Mesenchymal stem cell (in vitro differentiated cells and primary cell): ENCODE measurements at regions not wholly inside any gene's neighbourhood (a gene's known extent, or its start where the extent isn't known, plus 50 kb on each side); places are given as distances from the start of the nearest gene placed in this dataset.

Source experiments
- DNase-seq: peaks from one replicate; pipeline ENCODE4 v3.0.0-alpha.2; 2013
- H2AFZ ChIP-seq: one replicate; pipeline ENCODE4 v1.6.1; 2013; ENCODE audit warnings: low read depth, mild to moderate bottlenecking, control low read depth, inconsistent platforms, low read length, moderate library complexity
- H2AK5ac ChIP-seq: 2 replicates; pipeline ENCODE4 v1.6.1; 2013; ENCODE audit warnings: low read length, moderate library complexity, mild to moderate bottlenecking, inconsistent platforms; ENCODE audit not compliant: severe bottlenecking
- H2BK120ac ChIP-seq: one replicate; pipeline ENCODE4 v1.6.1; 2013; ENCODE audit warnings: low read depth, mild to moderate bottlenecking, inconsistent platforms, low read length, moderate library complexity
- H2BK12ac ChIP-seq, 2 experiments: one replicate each; pipeline ENCODE4 v1.6.1; 2013; ENCODE audit warnings: inconsistent platforms in 2 of 2, low read length in 2 of 2, mild to moderate bottlenecking in 2 of 2, moderate library complexity in 2 of 2, control low read depth in 1 of 2
- H2BK15ac ChIP-seq: one replicate; pipeline ENCODE4 v1.6.1; 2013; ENCODE audit warnings: mild to moderate bottlenecking, low read depth, inconsistent platforms; ENCODE audit not compliant: poor library complexity, severe bottlenecking
- H2BK5ac ChIP-seq: 2 replicates; pipeline ENCODE4 v1.6.1; 2013; ENCODE audit warnings: low read depth, mild to moderate bottlenecking, low read length, control low read depth, inconsistent platforms; ENCODE audit not compliant: poor library complexity, severe bottlenecking
- H3K14ac ChIP-seq, 2 experiments: one replicate each; pipeline ENCODE4 v1.6.1; 2013; ENCODE audit warnings: inconsistent platforms in 2 of 2, low read length in 2 of 2, control low read depth in 1 of 2, mild to moderate bottlenecking in 1 of 2, moderate library complexity in 1 of 2
- H3K18ac ChIP-seq, 2 experiments: one replicate each; pipeline ENCODE4 v1.6.1; 2013; ENCODE audit warnings: inconsistent platforms in 2 of 2, low read length in 2 of 2, control low read depth in 1 of 2, low read depth in 1 of 2, mild to moderate bottlenecking in 1 of 2
- H3K23ac ChIP-seq, 2 experiments: one replicate each; pipeline ENCODE4 v1.6.1; 2013; ENCODE audit warnings: inconsistent platforms in 2 of 2, low read length in 2 of 2, mild to moderate bottlenecking in 2 of 2, moderate library complexity in 2 of 2, control low read depth in 1 of 2
- H3K27ac ChIP-seq: 2 replicates; pipeline ENCODE4 v1.5.1; 2013; ENCODE audit warnings: mild to moderate bottlenecking, moderate library complexity, low read length, control low read depth, inconsistent platforms; ENCODE audit not compliant: poor library complexity, severe bottlenecking
- H3K27me3 ChIP-seq, 2 experiments: 2 replicates each; pipeline versions ENCODE4 v1.6.1 to v1.7.0; 2013; ENCODE audit warnings: low read length in 2 of 2, mild to moderate bottlenecking in 2 of 2, moderate library complexity in 2 of 2, control low read depth in 1 of 2, inconsistent platforms in 1 of 2; ENCODE audit not compliant: control insufficient read depth in 1 of 2, insufficient read depth in 1 of 2
- H3K36me3 ChIP-seq, 2 experiments: 2 replicates each; pipeline versions ENCODE4 v1.6.1 to v1.7.0; 2013; ENCODE audit warnings: low read length in 2 of 2, control low read depth in 1 of 2, inconsistent platforms in 1 of 2, low read depth in 1 of 2, mild to moderate bottlenecking in 1 of 2; ENCODE audit not compliant: insufficient read depth in 2 of 2, control insufficient read depth in 1 of 2
- H3K4ac ChIP-seq, 2 experiments: one replicate each; pipeline ENCODE4 v1.6.1; 2013; ENCODE audit warnings: inconsistent platforms in 2 of 2, low read length in 2 of 2, mild to moderate bottlenecking in 2 of 2, moderate library complexity in 2 of 2, control low read depth in 1 of 2, low read depth in 1 of 2
- H3K4me1 ChIP-seq: 2 replicates; pipeline ENCODE4 v1.6.1; 2013; ENCODE audit warnings: low read depth, low read length, control low read depth; ENCODE audit not compliant: control insufficient read depth, insufficient read depth
- H3K4me2 ChIP-seq: 2 replicates; pipeline ENCODE4 v1.6.1; 2013; ENCODE audit warnings: low read length, mild to moderate bottlenecking, inconsistent platforms; ENCODE audit not compliant: poor library complexity, severe bottlenecking
- H3K4me3 ChIP-seq, 2 experiments: 2 replicates each; pipeline versions ENCODE4 v1.5.1 to v1.7.0; 2013; ENCODE audit warnings: low read length in 2 of 2, mild to moderate bottlenecking in 2 of 2, control low read depth in 1 of 2, low read depth in 1 of 2; ENCODE audit not compliant: insufficient read depth in 1 of 2
- H3K79me1 ChIP-seq: replicated peaks from 2 replicates; pipeline ENCODE4 v1.6.1; 2013; ENCODE audit warnings: mild to moderate bottlenecking, control low read depth, low read length, inconsistent platforms; ENCODE audit not compliant: poor library complexity, severe bottlenecking
- H3K9ac ChIP-seq: 2 replicates; pipeline ENCODE4 v1.7.0; 2013; ENCODE audit warnings: mild to moderate bottlenecking, low read length, moderate library complexity
- H3K9me3 ChIP-seq: 2 replicates; pipeline ENCODE4 v1.7.0; 2013; ENCODE audit warnings: mild to moderate bottlenecking, low read length; ENCODE audit not compliant: control insufficient read depth
- H4K8ac ChIP-seq: one replicate; pipeline ENCODE4 v1.6.1; 2013; ENCODE audit warnings: inconsistent platforms, mild to moderate bottlenecking, low read length, moderate library complexity
- H4K91ac ChIP-seq: one replicate; pipeline ENCODE4 v1.6.1; 2013; ENCODE audit warnings: mild to moderate bottlenecking, low read length, inconsistent platforms
- WGBS: methylation state at CpG from one replicate; pipeline ENCODE4 v1.1.7; 2013; ENCODE audit warnings: mixed read lengths; 5-methylcytosine and 5-hydroxymethylcytosine counted together

GRCh38 chr5:117160391-117160790 lies 585.8 kb upstream of the SEMA6A start:
- Histone ChIP-seq H2AFZ (no peak overlapping the region), H2BK12ac (no peak overlapping the region), H3K14ac (no peak overlapping the region), H3K4me2 (no peak overlapping the region), H3K4ac (no peak overlapping the region), H2BK120ac (no peak overlapping the region), H4K8ac (no peak overlapping the region), H3K18ac (no peak overlapping the region), H3K9me3 (peaks cover 3% of the 10 kb centered on the region), H3K36me3 (no peaks in the 10 kb centered on the region), H3K23ac (no peak overlapping the region), H2BK5ac (no peak overlapping the region), H3K27ac (no peak overlapping the region), H4K91ac (no peak overlapping the region), H3K79me1 (no peaks in the 10 kb centered on the region), H3K27me3 (no peaks in the 10 kb centered on the region), H2BK15ac (no peak overlapping the region), H2AK5ac (no peak overlapping the region), H3K4me3 (no peak overlapping the region), H3K9ac (no peak overlapping the region), H3K4me1 (no peaks in the 10 kb centered on the region)
- WGBS, result 11% methylated on average over 2 of the region's 2 CpGs
- peak; percentile 2 for DNase-seq

- no peaks in the 10 kb centered on the region for H3K4me1 ChIP-seq
- no peak overlapping the region for H2AFZ ChIP-seq
- no peak overlapping the region for H2BK5ac ChIP-seq
- H3K36me3 ChIP-seq, result no peaks in the 10 kb centered on the region
- no peak overlapping the region for H3K4ac ChIP-seq
- peaks cover 3% of the 10 kb centered on the region for H3K9me3 ChIP-seq
- no peak overlapping the region for H3K23ac ChIP-seq
- H3K18ac ChIP-seq, result no peak overlapping the region
- WGBS, result 98% methylated on average over 2 of the region's 4 CpGs
- no peaks in the 10 kb centered on the region for H3K27me3 ChIP-seq
- H3K4me2 ChIP-seq, result no peak overlapping the region
- no peak overlapping the region for H3K4me3 ChIP-seq
- no peaks in the 10 kb centered on the region for H3K79me1 ChIP-seq
- H3K9ac ChIP-seq, result no peak overlapping the region
- no peak overlapping the region for H4K91ac ChIP-seq
- no peak overlapping the region for H2BK15ac ChIP-seq
- H3K14ac ChIP-seq, result no peak overlapping the region
- no peak overlapping the region for H4K8ac ChIP-seq
- no peak overlapping the region for H2BK120ac ChIP-seq
- no peak overlapping the region for H3K27ac ChIP-seq
- no peak for DNase-seq
- no peak overlapping the region for H2BK12ac ChIP-seq
- no peak overlapping the region for H2AK5ac ChIP-seq
Measured at GRCh38 chr5:117149312-117149711, 574.7 kb upstream of the SEMA6A start.

GRCh38 chr5:117144086-117144485 lies 569.5 kb upstream of the SEMA6A start:
- H2BK12ac ChIP-seq, result no peak overlapping the region
- DNase-seq, result no peak
- no peak overlapping the region for H3K4ac ChIP-seq

GRCh38 chr5:117143406-117143805 lies 568.8 kb upstream of the SEMA6A start:
- H4K91ac ChIP-seq, result no peak overlapping the region
- no peak overlapping the region for H3K14ac ChIP-seq
- no peak overlapping the region for H4K8ac ChIP-seq
- H3K23ac ChIP-seq, result no peak overlapping the region
- H3K4ac ChIP-seq, result no peak overlapping the region
- no peak overlapping the region for H3K9ac ChIP-seq
- no peak overlapping the region for H2BK12ac ChIP-seq
- no peak overlapping the region for H3K18ac ChIP-seq
- no peaks in the 10 kb centered on the region for H3K79me1 ChIP-seq
- H2BK120ac ChIP-seq, result no peak overlapping the region
- no peaks in the 10 kb centered on the region for H3K36me3 ChIP-seq
- no peak overlapping the region for H2AK5ac ChIP-seq
- no peaks in the 10 kb centered on the region for H3K4me1 ChIP-seq
- no peak overlapping the region for H3K4me2 ChIP-seq
- peak; percentile 22 for DNase-seq
- H3K4me3 ChIP-seq, result no peak overlapping the region
- H2BK15ac ChIP-seq, result no peak overlapping the region
- no peaks in the 10 kb centered on the region for H3K27me3 ChIP-seq
- no peak overlapping the region for H2BK5ac ChIP-seq
- H3K9me3 ChIP-seq, result no peaks in the 10 kb centered on the region
- H2AFZ ChIP-seq, result no peak overlapping the region
- no peak overlapping the region for H3K27ac ChIP-seq

More at GRCh38 chr5:117144086-117144485, 569.5 kb upstream of the SEMA6A start:
- Histone ChIP-seq H2AK5ac (no peak overlapping the region), H3K27ac (no peak overlapping the region), H3K9me3 (no peaks in the 10 kb centered on the region), H2AFZ (no peak overlapping the region), H4K8ac (no peak overlapping the region), H3K14ac (no peak overlapping the region), H3K23ac (no peak overlapping the region), H4K91ac (no peak overlapping the region), H3K4me3 (no peak overlapping the region), H2BK15ac (no peak overlapping the region), H3K27me3 (no peaks in the 10 kb centered on the region), H3K4me2 (no peak overlapping the region), H3K9ac (no peak overlapping the region), H3K4me1 (no peaks in the 10 kb centered on the region), H3K36me3 (no peaks in the 10 kb centered on the region), H2BK5ac (no peak overlapping the region), H3K18ac (no peak overlapping the region), H3K79me1 (no peaks in the 10 kb centered on the region), H2BK120ac (no peak overlapping the region)
